ENCODE measurements at regions not wholly inside any gene's neighbourhood (a gene's known extent, or its start where the extent isn't known, plus 50 kb on each side); places are given as distances from the start of the nearest gene placed in this dataset.

DNA sequence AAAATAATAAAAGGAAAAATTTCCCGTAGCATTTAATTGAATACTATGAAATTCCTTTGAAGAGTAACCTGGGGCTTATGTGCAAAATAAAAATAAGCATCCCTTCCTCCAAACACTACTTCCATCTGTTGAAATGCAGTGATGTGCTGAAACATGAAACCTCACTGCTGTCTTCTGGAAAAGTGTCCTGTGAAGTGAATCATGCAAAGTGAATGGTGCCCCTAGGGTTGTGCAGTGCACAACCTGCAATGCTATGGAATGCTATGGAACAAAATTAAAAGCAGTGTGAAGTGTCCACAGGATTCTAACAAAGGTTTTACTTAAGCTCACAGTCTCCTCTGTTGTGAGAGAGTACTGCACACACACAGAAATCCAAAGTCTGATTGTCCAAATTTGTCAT is 480.9 kb downstream of the ETV1 start:
- TF ChIP-seq, protein P1, sequence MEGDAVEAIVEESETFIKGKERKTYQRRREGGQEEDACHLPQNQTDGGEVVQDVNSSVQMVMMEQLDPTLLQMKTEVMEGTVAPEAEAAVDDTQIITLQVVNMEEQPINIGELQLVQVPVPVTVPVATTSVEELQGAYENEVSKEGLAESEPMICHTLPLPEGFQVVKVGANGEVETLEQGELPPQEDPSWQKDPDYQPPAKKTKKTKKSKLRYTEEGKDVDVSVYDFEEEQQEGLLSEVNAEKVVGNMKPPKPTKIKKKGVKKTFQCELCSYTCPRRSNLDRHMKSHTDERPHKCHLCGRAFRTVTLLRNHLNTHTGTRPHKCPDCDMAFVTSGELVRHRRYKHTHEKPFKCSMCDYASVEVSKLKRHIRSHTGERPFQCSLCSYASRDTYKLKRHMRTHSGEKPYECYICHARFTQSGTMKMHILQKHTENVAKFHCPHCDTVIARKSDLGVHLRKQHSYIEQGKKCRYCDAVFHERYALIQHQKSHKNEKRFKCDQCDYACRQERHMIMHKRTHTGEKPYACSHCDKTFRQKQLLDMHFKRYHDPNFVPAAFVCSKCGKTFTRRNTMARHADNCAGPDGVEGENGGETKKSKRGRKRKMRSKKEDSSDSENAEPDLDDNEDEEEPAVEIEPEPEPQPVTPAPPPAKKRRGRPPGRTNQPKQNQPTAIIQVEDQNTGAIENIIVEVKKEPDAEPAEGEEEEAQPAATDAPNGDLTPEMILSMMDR (IDR thresholded peaks at IDR 0.05; ENCODE audit: low read length) = no peak
- TF ChIP-seq EZH2 (optimal IDR thresholded peaks at IDR 0.05; ENCODE audit: low read depth, low read length) (no peak), EZH2phosphoT487 (IDR thresholded peaks at IDR 0.05; ENCODE audit: low read length) (no peak)
